ENCODE measurements at regions not wholly inside any gene's neighbourhood (a gene's known extent, or its start where the extent isn't known, plus 50 kb on each side); places are given as distances from the start of the nearest gene placed in this dataset.

DNA sequence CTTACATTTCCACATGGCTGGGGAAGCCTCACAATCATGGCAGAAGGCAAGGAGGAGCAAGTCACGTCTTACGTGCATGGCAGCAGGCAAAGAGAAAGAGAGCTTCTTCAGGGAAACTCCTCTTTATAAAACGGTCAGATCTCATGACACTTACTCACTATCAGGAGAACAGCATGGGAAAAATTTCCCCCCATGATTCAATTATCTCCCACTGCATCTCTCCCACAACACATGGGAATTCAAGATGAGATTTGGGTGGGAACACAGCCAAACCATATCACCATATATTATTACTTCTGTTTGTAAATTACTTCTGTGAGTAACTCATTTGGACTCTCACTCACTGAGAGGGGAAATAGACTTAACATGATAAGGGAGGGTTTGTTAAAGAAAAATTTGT is 1496.8 kb upstream of the TMEM132C start:
- peak; percentile 18 for DNase-seq (ENCODE audit: low spot score)

GRCh38 chr12:126772171-126772864 is 1494.7 kb upstream of the TMEM132C start:
- DNase-seq (ENCODE audit: low spot score) = peak; percentile 99

DNA sequence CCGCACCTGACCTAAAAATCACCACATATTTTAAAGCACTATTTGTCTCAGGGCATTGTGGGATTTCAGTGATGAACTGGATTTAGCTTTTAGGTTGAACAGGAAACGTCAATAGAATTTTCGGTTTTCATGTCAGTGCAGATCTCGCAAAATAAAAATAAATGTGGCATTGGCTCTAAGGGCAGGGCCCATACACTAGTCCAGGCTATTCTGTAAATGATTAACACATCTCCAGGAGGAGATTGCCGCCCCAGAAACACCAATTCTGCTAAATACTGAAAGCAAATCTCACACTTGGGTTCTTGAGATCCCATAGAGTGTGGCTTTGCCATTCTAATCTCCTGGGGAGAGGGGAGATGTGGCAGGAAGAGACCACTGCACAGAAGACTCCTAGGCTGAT is 1494.0 kb upstream of the TMEM132C start:
- no peak for DNase-seq (ENCODE audit: low spot score)

DNA sequence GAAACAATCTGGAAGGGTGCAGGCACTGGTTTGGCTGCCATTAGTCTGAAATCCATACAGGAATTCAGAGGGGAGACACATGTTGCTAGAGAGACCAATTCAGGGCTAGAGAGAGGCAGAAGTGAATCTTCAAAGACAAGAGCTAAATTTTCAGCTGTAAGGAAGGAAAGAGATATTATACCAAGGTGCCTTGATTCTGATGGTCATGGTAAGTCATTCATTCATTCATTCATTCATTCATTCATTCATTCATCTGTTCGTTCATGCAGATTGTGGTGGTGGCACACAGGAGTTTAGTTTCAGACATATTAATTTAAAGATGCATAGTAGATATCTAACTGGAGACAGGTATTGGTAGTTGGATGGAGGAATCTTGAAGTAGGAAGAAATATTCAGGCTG is 1493.5 kb upstream of the TMEM132C start:
- DNase-seq (ENCODE audit: low spot score) = no peak

- DNase-seq (ENCODE audit: low spot score) = no peak
These were observed 1490.8 kb upstream of the TMEM132C start for GRCh38 chr12:126776026-126776655.

GRCh38 chr12:126780343-126780742 is 1486.6 kb upstream of the TMEM132C start:
- no peak for DNase-seq (ENCODE audit: low spot score)

GRCh38 chr12:126781593-126781992 is 1485.4 kb upstream of the TMEM132C start:
- no peak for DNase-seq (ENCODE audit: low spot score)

DNA sequence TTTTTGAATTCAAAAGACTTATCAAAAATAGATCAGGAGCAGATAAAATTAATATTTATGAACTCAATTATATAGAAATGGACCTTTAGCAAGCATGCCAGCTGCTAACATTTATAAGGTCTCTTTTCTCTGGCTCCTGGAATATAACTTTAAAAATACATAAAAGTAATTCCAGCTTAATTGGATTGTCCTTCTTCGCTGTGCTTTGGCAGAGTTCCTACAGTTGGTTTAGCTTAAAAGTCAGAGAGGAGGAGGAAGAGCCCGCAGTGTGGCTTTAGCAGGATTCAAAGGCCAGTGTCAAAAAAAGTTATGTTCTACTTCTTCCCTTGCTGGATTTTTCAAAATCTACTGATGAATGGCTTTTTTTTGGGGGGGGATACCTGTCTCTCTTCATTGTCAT is 1484.9 kb upstream of the TMEM132C start:
- DNase-seq (ENCODE audit: low spot score) = no peak

DNA sequence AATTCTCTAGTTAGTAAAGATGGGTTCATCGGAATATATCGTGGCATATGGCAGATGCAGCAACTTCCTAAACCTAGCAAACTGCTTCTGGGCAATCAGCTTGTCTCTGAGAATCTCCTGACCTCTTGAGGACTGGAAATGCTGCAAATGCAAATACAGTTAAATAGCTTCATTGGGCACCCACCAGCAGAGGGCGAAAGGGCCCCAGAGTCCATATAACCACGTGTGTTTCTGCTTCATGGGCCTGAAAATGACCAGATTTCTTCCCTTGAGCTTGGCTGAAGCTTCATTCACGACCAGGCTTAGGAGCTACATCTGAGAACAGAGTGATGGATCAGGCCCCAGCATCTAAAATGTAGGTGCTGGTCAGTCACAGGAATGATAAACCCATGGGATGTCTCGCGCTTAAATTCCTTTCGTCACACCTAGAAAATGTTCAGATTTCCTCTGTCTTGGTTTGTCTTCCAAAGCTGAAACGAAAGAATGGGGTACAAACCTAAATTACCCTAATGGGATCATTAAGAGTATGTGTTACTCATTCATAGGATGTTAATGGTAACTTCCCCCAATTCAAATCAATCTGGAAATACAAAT is 1482.5 kb upstream of the TMEM132C start:
- peak; percentile 68 for DNase-seq (ENCODE audit: low spot score)

DNA sequence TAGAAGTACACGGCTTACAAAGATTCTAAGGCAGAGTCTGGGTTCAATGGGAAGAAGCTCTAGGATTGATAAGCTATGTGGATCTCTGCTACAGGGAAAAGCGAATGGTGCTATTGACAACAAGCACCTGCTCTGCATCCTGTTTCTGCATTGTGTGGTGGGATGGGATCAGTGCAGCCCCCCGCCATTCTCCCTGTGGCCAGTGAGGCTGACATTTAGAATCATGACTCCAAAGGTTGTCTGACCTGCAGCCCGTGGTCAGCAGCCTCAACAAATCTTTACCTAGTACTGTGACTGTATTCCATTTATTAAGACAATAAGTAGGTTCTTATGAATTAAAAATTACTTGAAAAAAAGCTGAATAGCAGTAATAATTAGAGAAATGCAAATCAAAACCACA is 1477.0 kb upstream of the TMEM132C start:
- DNase-seq (ENCODE audit: low spot score) = no peak

DNA sequence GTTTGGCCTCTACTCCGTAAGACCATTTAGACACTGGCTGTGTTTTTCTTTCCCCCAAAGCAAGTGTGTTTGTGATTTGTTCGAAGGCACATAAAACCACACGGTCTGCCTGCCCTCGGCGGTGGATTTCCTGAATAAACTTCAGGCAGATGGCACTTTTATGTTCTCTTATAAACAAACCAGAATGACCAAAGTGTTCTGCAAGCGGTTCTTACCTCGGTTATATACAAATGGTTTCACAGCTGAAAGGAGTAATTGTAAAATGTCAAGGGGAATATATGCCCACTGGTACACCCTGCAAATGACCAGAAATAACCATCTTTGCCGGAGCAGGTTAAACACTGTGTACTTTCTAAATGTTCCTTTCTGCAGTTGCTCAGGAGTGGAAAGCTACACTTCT is 1475.8 kb upstream of the TMEM132C start:
- DNase-seq (ENCODE audit: low spot score) = no peak

DNA sequence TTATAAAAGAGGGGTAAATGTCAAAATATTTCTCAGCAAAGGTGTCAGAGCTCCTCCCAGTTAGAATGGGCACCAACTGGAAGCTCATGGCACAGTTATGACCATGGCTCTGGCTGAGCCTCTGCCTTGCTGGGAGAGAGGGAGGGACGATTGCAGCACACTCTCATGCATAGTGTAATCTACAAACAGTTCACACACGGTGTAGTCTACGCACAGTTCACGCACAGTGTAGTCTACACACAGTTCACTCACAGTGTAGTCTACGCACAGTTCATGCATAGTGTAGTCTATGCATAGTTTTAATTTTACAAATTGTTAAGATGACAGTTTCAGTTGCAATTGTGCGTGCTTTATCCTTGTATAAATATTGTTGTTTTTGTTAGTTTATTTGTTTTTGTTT is 1474.6 kb upstream of the TMEM132C start:
- no peak for DNase-seq (ENCODE audit: low spot score)

GRCh38 chr12:126797525-126797924 is 1469.4 kb upstream of the TMEM132C start:
- no peak for DNase-seq (ENCODE audit: low spot score)

- DNase-seq (ENCODE audit: low spot score) = no peak
These were observed 1468.5 kb upstream of the TMEM132C start for GRCh38 chr12:126798449-126798848.

DNA sequence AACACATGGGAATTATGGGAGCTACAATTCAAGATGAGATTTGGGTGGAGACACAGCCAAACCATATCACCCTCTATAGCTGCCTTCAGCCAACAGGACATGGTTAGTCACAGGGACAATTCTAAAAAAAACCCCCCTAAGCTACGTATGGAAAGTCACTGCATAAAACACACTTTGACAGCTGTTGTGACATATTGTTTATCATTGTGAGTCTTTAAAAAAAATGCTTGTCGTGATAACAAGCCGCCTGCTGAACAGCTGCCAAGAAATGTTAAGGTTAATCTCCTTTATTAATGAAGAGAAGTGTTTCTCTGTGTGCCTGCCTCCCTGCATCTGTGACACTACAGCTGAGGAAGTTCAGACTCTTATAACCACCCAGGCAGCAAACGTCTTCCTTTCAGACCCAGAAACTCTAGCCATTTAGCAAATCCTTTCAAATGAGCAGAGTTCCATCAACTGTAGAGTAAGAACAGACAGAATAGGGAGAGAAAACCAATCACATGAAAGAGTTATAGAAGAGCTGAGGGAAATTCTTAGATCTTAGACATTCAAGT is 1459.6 kb upstream of the TMEM132C start:
- DNase-seq (ENCODE audit: low spot score) = no peak

DNA sequence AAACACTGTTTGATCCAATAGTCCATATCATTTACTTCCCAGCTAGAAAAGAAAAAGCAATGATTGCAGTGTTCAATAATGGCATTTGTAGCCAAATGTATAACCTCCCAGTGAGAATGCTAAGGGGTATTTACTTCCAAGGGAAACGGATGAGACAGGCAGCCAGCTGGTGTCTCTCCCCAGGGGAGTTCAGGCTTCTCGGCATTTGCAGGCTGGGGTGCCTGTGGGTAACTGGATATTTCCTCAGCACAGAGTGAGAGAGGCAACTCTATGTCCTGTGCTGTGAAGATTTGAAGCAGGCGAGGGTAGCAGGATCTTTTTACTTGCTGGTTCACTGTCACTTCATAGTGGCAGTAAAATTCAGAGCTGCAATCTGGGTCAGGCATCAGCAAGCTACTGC is 1455.6 kb upstream of the TMEM132C start:
- DNase-seq (ENCODE audit: low spot score) = no peak

DNA sequence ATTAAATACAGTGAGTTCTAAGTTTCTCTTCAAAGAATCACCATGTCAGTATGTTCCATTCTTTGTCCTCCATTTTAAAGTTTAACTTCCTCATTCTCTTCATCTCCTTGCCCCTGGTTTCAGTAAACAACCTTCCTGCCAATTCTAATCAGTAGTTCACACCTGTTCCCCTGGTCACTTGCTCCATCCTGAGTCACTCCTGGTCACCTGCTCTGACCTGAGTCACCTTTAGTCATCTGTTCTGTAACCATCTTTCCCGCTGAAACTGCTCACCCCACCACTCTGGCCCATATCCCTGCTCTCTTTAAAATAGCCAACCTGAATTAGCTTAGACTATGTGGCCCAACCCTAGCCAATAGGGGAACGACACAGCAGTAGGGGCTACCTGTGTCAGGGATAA is 1447.4 kb upstream of the TMEM132C start:
- peak; percentile 9 for DNase-seq (ENCODE audit: low spot score)

DNA sequence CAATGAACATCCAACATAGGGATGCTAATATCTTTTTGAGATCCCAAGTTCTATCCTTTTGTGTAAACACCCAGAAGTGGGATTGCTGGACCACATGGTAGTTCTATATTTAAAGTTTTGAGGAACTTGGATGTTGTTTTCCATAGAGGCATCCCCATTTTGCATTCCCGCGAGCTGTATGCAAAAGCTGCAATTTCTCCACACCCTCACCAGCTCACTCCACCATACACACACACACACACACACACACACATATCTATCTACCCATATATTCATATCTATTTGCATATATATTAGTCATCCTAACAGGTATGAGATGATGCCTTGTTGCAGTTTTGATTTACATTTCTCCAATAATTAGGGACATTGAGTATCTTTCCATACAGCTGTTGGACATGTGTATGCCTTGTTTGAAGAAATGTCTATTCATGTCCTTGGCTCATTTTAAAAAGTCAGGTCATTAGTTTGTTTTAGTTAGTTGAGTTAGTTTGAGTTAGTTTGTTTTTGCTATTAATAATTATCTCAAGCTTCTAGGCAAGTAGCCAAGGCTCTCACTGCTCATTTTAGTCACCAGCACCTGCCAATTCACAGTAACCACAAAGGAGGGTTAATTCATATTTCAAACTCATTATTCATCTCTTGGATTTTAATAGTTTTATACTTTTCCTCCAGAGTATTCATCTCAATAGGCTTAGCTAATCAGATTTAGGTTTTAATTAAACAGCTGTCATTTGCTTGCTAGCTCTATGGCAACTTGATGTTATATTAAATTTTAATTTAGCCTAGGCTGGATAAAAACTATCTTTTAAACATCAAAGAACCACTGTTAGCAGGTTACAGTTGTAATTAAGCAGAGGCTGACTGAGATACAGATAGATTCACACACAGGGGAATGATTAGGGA is 1435.9 kb upstream of the TMEM132C start:
- DNase-seq (ENCODE audit: low spot score) = no peak

GRCh38 chr12:126837697-126838096 is 1429.3 kb upstream of the TMEM132C start:
- DNase-seq (ENCODE audit: low spot score) = no peak

DNA sequence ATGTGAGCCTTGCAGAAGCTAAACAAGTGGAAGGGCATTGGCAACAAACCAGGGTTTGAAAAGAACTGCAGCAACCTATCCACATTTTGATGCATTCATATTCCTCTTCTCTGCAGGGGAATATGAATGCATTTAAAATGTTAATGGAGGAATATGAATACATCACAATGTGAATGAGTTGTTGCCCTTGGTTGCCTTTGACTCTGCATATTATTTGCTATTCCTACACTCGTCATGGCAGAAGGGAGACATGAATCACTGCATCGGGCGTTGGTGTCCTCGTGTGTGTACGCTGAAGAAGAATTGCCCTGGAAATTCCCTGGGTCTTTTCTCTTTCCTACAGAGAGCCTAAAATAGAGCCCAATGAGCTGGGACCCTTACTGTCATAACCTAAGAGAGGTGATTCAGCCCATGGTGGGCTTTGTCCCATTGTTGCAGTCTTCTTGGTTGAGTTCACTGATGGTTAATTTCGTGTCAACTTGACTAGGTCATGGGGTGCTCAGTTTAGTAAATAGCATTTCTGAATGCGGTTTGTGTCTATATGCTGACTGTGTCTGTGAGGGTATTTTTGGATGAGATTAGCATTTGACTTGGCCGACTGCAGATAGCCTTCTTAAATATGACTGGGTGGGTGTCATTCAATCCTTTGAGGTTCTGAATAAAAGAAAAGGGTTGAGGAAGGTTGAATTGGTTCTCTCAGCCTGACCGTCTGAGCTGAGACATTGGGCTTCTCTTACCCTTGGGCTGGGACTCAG is 1422.9 kb upstream of the TMEM132C start:
- no peak for DNase-seq (ENCODE audit: low spot score)

- DNase-seq (ENCODE audit: low spot score) = no peak
These were observed 1419.9 kb upstream of the TMEM132C start for GRCh38 chr12:126847005-126847629.
